IMR-90 (cell line): ENCODE measurements at regions not wholly inside any gene's neighbourhood (a gene's known extent, or its start where the extent isn't known, plus 50 kb on each side); places are given as distances from the start of the nearest gene placed in this dataset.

Source experiments
- ATAC-seq: fragments of 200-7000 bp; cut with Tn5 transposase; 2 replicates; pipeline ENCODE4 v1.9.1; 2020; ENCODE audit warnings: low read depth, mild to moderate bottlenecking, moderate library complexity
- BruUV-seq: library from RNA; stranded (reverse); fragments of 400-500 nt; replicated peaks from 2 replicates; lab custom pipeline; 2021; lab: Mats Ljungman, UMichigan
- CTCF ChIA-PET: fragments of 300-600 bp; formaldehyde crosslinking; extraction: SDS; loops from one replicate; lab custom pipeline; 2021; ENCODE audit warnings: antibody characterized with exemption; lab: Yijun Ruan, JAX
- POLR2A ChIA-PET: fragments of 300-600 bp; sonication (Branson Sonifier 250); formaldehyde crosslinking; loops from one replicate; lab custom pipeline; 2022; ENCODE audit warnings: antibody characterized with exemption; ENCODE audit not compliant: unreplicated experiment; lab: Charles Lee
- DNase-seq: peaks from one replicate; pipeline ENCODE4 v3.0.0; 2013
- H2AFZ ChIP-seq: replicated peaks from 2 replicates; pipeline ENCODE3; 2013; ENCODE audit warnings: low read length, mild to moderate bottlenecking; ENCODE audit not compliant: poor library complexity
- H2AK5ac ChIP-seq: 2 replicates; pipeline ENCODE4 v1.6.1; 2013; ENCODE audit warnings: low read depth, low read length, inconsistent platforms
- H2AK9ac ChIP-seq: replicated peaks from 2 replicates; pipeline ENCODE3; 2013; ENCODE audit warnings: mild to moderate bottlenecking, low read depth, low read length, moderate library complexity; ENCODE audit not compliant: poor library complexity
- H2BK120ac ChIP-seq: 2 replicates; pipeline ENCODE4 v1.6.1; 2013; ENCODE audit warnings: low read depth, low read length, inconsistent platforms
- H2BK15ac ChIP-seq: 3 replicates; pipeline ENCODE4 v1.6.1; 2013; ENCODE audit warnings: low read depth, low read length, inconsistent platforms
- H2BK20ac ChIP-seq: 2 replicates; pipeline ENCODE4 v1.6.1; 2013; ENCODE audit warnings: low read depth, mild to moderate bottlenecking, inconsistent platforms, low read length, moderate library complexity
- H2BK5ac ChIP-seq: 2 replicates; pipeline ENCODE4 v1.6.1; 2013; ENCODE audit warnings: mild to moderate bottlenecking, low read depth, low read length, inconsistent platforms; ENCODE audit not compliant: poor library complexity, severe bottlenecking
- H3K14ac ChIP-seq: replicated peaks from 2 replicates; pipeline ENCODE4 v1.6.1; 2013; ENCODE audit warnings: low read depth, low read length, inconsistent platforms
- H3K18ac ChIP-seq: 2 replicates; pipeline ENCODE4 v1.6.1; 2013; ENCODE audit warnings: low read depth, low read length, control low read depth
- H3K23ac ChIP-seq: 2 replicates; pipeline ENCODE4 v1.6.1; 2013; ENCODE audit warnings: low read depth, low read length, inconsistent platforms
- H3K27ac ChIP-seq: 2 replicates; pipeline ENCODE4 v1.5.1; 2013; ENCODE audit warnings: mild to moderate bottlenecking, control low read depth, low read length; ENCODE audit not compliant: insufficient read depth
- H3K27me3 ChIP-seq: 2 replicates; pipeline ENCODE4 v1.6.1; 2013; ENCODE audit warnings: low read length; ENCODE audit not compliant: control insufficient read depth, insufficient read depth
- H3K36me3 ChIP-seq: 2 replicates; pipeline ENCODE4 v1.6.1; 2013; ENCODE audit warnings: low read length, mixed read lengths; ENCODE audit not compliant: control insufficient read depth, insufficient read depth
- H3K4ac ChIP-seq: 2 replicates; pipeline ENCODE4 v1.6.1; 2013; ENCODE audit warnings: low read depth, low read length, inconsistent platforms
- H3K4me1 ChIP-seq: 2 replicates; pipeline ENCODE4 v1.6.1; 2013; ENCODE audit warnings: low read length, mixed read lengths; ENCODE audit not compliant: control insufficient read depth, insufficient read depth
- H3K4me2 ChIP-seq: 2 replicates; pipeline ENCODE4 v1.6.1; 2013; ENCODE audit warnings: low read depth, mild to moderate bottlenecking, control low read depth, low read length, moderate library complexity
- H3K4me3 ChIP-seq: 2 replicates; pipeline ENCODE4 v1.5.1; 2013; ENCODE audit warnings: low read depth, mild to moderate bottlenecking, control low read depth, low read length, moderate library complexity; ENCODE audit not compliant: insufficient read depth
- H3K56ac ChIP-seq: 2 replicates; pipeline ENCODE4 v1.6.1; 2013; ENCODE audit warnings: low read length, inconsistent platforms; ENCODE audit not compliant: insufficient read depth; ENCODE audit errors: extremely low read depth
- H3K79me1 ChIP-seq, 2 experiments: 2 replicates each; pipeline ENCODE4 v1.6.1; 2013; ENCODE audit warnings: low read length in 2 of 2, inconsistent platforms in 1 of 2, low read depth in 1 of 2
- H3K9ac ChIP-seq: 2 replicates; pipeline ENCODE4 v1.6.1; 2013; ENCODE audit warnings: low read depth, low read length, control low read depth
- H3K9me1 ChIP-seq: 2 replicates; pipeline ENCODE4 v1.6.1; 2013; ENCODE audit warnings: low read length, inconsistent platforms; ENCODE audit not compliant: insufficient read depth
- H3K9me3 ChIP-seq: 2 replicates; pipeline ENCODE4 v1.6.1; 2013; ENCODE audit warnings: low read length; ENCODE audit not compliant: control insufficient read depth, insufficient read depth
- H4K20me1 ChIP-seq: 2 replicates; pipeline ENCODE4 v1.6.1; 2013; ENCODE audit warnings: low read length, inconsistent platforms; ENCODE audit not compliant: insufficient read depth
- H4K5ac ChIP-seq: 2 replicates; pipeline ENCODE4 v1.6.1; 2013; ENCODE audit warnings: mild to moderate bottlenecking, low read depth, low read length, control low read depth
- H4K8ac ChIP-seq, 2 experiments: 2 replicates each; pipeline ENCODE4 v1.6.1; 2013; ENCODE audit warnings: low read depth in 2 of 2, low read length in 2 of 2, control low read depth in 1 of 2, inconsistent platforms in 1 of 2
- H4K91ac ChIP-seq: 2 replicates; pipeline ENCODE4 v1.6.1; 2013; ENCODE audit warnings: low read depth, low read length, inconsistent platforms; ENCODE audit not compliant: insufficient read depth
- BHLHE40 ChIP-seq: fragments of 150-350 bp; IDR thresholded peaks from 2 replicates; pipeline ENCODE4 v1.6.1; 2016; ENCODE audit warnings: mild to moderate bottlenecking, low read depth, low read length
- CEBPB ChIP-seq: IDR thresholded peaks from 2 replicates; pipeline ENCODE4 v1.6.1; 2012; ENCODE audit warnings: low read depth, low read length, improper control_type of control experiment
- CHD1 ChIP-seq: IDR thresholded peaks from 2 replicates; pipeline ENCODE4 v1.6.1; 2012; ENCODE audit warnings: low read depth, low read length, improper control_type of control experiment
- CTCF ChIP-seq: conservative IDR thresholded peaks from 2 replicates; pipeline ENCODE4 v1.5.1; 2012; ENCODE audit warnings: mild to moderate bottlenecking, low read depth, low read length, improper control_type of control experiment
- ELK1 ChIP-seq: fragments of 150-350 bp; IDR thresholded peaks from 2 replicates; pipeline ENCODE4 v1.6.1; 2016; ENCODE audit warnings: low read depth, mild to moderate bottlenecking, low read length, moderate library complexity, borderline replicate concordance
- FOS ChIP-seq: fragments of 150-350 bp; IDR thresholded peaks from 2 replicates; pipeline ENCODE4 v1.6.1; 2016; ENCODE audit warnings: low read depth, low read length
- MAFK ChIP-seq: IDR thresholded peaks from 2 replicates; pipeline ENCODE4 v1.6.1; 2012; ENCODE audit warnings: low read depth, low read length, improper control_type of control experiment
- MAZ ChIP-seq: IDR thresholded peaks from 2 replicates; pipeline ENCODE4 v1.6.1; 2012; ENCODE audit warnings: low read depth, mild to moderate bottlenecking, low read length, improper control_type of control experiment, moderate library complexity, borderline replicate concordance
- MXI1 ChIP-seq: IDR thresholded peaks from 2 replicates; pipeline ENCODE4 v1.6.1; 2012; ENCODE audit warnings: low read depth, mild to moderate bottlenecking, low read length, moderate library complexity, borderline replicate concordance
- NFE2L2 ChIP-seq: fragments of 150-350 bp; IDR thresholded peaks from 2 replicates; pipeline ENCODE4 v1.6.1; 2016; ENCODE audit warnings: low read depth, mild to moderate bottlenecking, low read length
- POLR2A ChIP-seq: IDR thresholded peaks from 2 replicates; pipeline ENCODE4 v1.6.1; 2012; ENCODE audit warnings: mild to moderate bottlenecking, low read depth, low read length
- RAD21 ChIP-seq: IDR thresholded peaks from 2 replicates; pipeline ENCODE4 v1.6.1; 2012; ENCODE audit warnings: low read length, improper control_type of control experiment
- RCOR1 ChIP-seq: IDR thresholded peaks from 2 replicates; pipeline ENCODE4 v1.6.1; 2012; ENCODE audit warnings: mild to moderate bottlenecking, low read length, improper control_type of control experiment; ENCODE audit not compliant: insufficient replicate concordance
- RFX5 ChIP-seq: IDR thresholded peaks from 2 replicates; pipeline ENCODE4 v1.8.0; 2012; ENCODE audit warnings: low read depth, mild to moderate bottlenecking, low read length, moderate library complexity
- SMC3 ChIP-seq: fragments of 150-350 bp; IDR thresholded peaks from 2 replicates; pipeline ENCODE4 v1.6.1; 2016; ENCODE audit warnings: low read depth, mild to moderate bottlenecking, antibody characterized with exemption, low read length, moderate library complexity
- USF2 ChIP-seq: fragments of 150-350 bp; IDR thresholded peaks from 2 replicates; pipeline ENCODE4 v1.6.1; 2017; ENCODE audit warnings: mild to moderate bottlenecking, antibody characterized with exemption, low read length, low read depth
- WGBS, 2 experiments: methylation state at CpG; one replicate each; pipeline versions ENCODE4 v1.1.5 to v1.1.7; 2013; ENCODE audit warnings: missing lambda C conversion rate in 2 of 2; ENCODE audit not compliant: insufficient read length in 1 of 2; ENCODE audit errors: extremely low coverage in 2 of 2; 5-methylcytosine and 5-hydroxymethylcytosine counted together
- dilution Hi-C: fragments of 300-500 bp; cut with HindIII; formaldehyde crosslinking; loops from one replicate; pipeline ENCODE4 v1.14.3; 2018; ENCODE audit warnings: low sequenced_read_pairs; ENCODE audit not compliant: unreplicated experiment
- in situ Hi-C: fragments of 300-500 bp; cut with MboI; formaldehyde crosslinking; loops from 3 replicates; pipeline ENCODE4 v1.14.3; 2019; ENCODE audit warnings: low sequenced_read_pairs, inconsistent platforms, mixed read lengths
- intact Hi-C: fragments of 100-400 bp; cut with micrococcal nuclease; formaldehyde crosslinking; loops from 2 replicates; pipeline ENCODE4 v1.10.0; 2022

- no TSS peak for BruUV-seq
- CTCF ChIA-PET: interaction anchor here (0.5 kb wide), 1 partner anchor 232 kb away, joined by 3 read pairs; no protein-coding TSS in a partner anchor
These were observed 245.1 kb downstream of the RHOU start for GRCh38 chr1:228980232-228980937.

More at GRCh38 chr1:228980232-228980937, 245.1 kb downstream of the RHOU start:
- Histone ChIP-seq H3K4ac (no peak overlapping the region), H4K8ac (no peak overlapping the region), H3K4me3 (no peak overlapping the region), H2AK9ac (no peak overlapping the region), H3K36me3 (no peaks in the 10 kb centered on the region), H2BK20ac (no peak overlapping the region), H2AFZ (no peak overlapping the region), H3K23ac (no peak overlapping the region), H3K4me1 (peaks cover 8% of the 10 kb centered on the region; the same call in 1 of the 2 replicates), H2BK120ac (no peak overlapping the region), H4K5ac (no peak overlapping the region), H4K20me1 (no peaks in the 10 kb centered on the region), H3K56ac (no peak overlapping the region), H3K18ac (no peak overlapping the region), H3K9me3 (no peaks in the 10 kb centered on the region), H3K27ac (no peak overlapping the region), H2BK15ac (no peak overlapping the region), H3K4me2 (no peak overlapping the region), H4K91ac (no peak overlapping the region), H3K27me3 (no peaks in the 10 kb centered on the region), H3K9ac (no peak overlapping the region), H3K79me1 (no peaks in the 10 kb centered on the region), H3K14ac (no peak overlapping the region), H3K9me1 (0 out of 2 replicates have a peak, but pooled peaks cover 6% of the 10 kb centered on the region), H2BK5ac (no peak overlapping the region), H2AK5ac (no peak overlapping the region)
- in situ Hi-C loops: no loop called here
- WGBS, 2 experiments: 100% methylated on average over 2 of the region's 9 CpGs; no CpG with 5 or more reads in 1 of the 2 experiments
- DNase-seq (peak; percentile 53), ATAC-seq (peak; percentile 66)
- dilution Hi-C loops: no loop called here
- TF ChIP-seq CEBPB: no peak
- TF ChIP-seq RFX5: no peak
- TF ChIP-seq ELK1: no peak
- TF ChIP-seq RAD21: no peak
- no peak for TF ChIP-seq BHLHE40
- no peak for TF ChIP-seq CTCF
- TF ChIP-seq POLR2A: no peak
- TF ChIP-seq NFE2L2: no peak
- TF ChIP-seq MAZ: no peak
- TF ChIP-seq FOS: no peak
- TF ChIP-seq SMC3: no peak
- no peak for TF ChIP-seq CHD1
- no peak for TF ChIP-seq MXI1
- no peak for TF ChIP-seq RCOR1
- no peak for TF ChIP-seq MAFK
- TF ChIP-seq USF2: no peak
- intact Hi-C loops: no loop called here
- POLR2A ChIA-PET: interaction anchor here (0.5 kb wide), 1 partner anchor 376 kb away, joined by 4 read pairs; no protein-coding TSS in a partner anchor
